AG08395 (cell line): ENCODE measurements at regions not wholly inside any gene's neighbourhood (a gene's known extent, or its start where the extent isn't known, plus 50 kb on each side); places are given as distances from the start of the nearest gene placed in this dataset.
"Not testable (repeated sequence)": the region's sequence is repeated elsewhere in the genome, so short reads cannot be mapped to it uniquely, and the experiment has no call there.

ENCODE experiments used
- DNase-seq: peaks from one replicate; pipeline ENCODE4 v3.0.0; 2012; ENCODE audit warnings: mixed read lengths, low spot score

DNA sequence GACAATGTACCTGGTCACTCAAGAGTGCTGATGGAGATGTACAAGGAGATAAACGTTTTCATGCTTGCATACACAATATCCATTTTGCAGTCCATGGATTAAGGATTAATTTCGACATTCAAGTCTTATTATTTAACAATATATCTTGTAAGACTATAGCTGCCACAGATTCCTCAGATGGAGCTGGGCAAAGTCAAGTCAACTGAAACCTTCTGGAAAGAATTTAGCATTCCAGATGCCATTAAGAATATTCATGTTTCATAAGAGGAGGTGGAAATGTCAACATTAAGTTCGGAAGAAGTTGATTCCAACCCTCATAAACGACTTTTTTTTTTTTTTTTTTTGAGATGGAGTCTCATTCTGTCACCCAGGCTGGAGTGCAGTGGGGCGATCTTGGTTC, 126.0 kb downstream of the SHANK2 start:
- DNase-seq, result not testable (repeated sequence)

DNA sequence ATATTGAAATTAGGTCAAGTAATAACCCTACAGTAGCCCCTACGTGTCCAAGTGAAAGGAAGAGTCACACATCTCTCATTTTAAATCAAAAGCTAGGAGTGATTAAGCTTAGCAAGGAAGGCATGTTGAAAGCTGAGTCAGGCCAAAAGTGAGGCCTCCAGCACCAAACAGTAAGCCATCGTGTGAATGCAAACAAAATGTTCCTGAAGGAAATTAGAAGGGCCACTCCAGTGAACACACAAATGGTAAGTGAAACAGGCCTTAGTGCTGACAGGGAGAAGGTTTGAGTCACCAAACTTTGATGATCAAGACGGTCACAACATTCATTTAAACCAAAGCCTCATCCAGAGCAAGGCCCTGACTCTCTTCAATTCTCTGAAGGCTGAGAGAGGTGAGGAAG, 127.2 kb downstream of the SHANK2 start:
- no peak for DNase-seq

DNA sequence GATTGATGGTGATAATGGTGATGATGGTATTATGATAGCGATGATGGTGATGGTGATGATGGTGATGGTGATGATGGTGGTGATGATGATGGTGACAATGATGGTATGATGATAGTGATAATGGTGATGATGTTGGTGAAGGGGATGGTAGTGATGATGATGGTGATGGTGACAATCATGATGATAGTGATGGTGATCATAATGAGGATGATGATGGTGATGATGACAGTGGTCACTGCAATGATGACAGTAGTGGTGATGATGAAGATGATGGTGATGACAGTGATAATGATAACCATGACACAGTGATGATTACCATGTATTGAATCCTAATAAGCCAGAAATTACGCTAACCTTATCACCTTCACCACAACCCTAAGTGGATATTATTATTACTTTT, 128.2 kb downstream of the SHANK2 start:
- DNase-seq, result no peak

DNA sequence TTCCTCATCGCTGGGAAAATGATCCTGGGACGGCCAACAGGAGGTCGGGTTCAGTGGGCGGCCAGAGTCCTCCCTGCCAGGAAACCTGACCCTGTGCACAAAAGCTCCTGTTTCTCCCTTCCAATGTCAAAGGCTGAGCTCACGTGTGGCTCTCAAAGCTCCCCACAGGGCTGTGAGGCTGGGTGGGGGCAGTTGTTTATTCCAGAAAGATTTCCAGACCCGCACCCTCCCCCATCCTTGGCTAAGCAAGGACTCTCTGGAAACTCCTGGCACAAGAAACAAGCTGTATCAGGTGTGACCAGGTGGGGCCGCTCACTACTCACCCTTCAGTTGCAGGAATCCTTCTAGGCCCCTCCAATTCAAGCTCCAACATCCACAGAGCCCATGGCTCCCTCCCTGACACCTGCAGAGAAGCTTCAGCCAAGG, 131.9 kb downstream of the SHANK2 start:
- DNase-seq, result no peak

DNA sequence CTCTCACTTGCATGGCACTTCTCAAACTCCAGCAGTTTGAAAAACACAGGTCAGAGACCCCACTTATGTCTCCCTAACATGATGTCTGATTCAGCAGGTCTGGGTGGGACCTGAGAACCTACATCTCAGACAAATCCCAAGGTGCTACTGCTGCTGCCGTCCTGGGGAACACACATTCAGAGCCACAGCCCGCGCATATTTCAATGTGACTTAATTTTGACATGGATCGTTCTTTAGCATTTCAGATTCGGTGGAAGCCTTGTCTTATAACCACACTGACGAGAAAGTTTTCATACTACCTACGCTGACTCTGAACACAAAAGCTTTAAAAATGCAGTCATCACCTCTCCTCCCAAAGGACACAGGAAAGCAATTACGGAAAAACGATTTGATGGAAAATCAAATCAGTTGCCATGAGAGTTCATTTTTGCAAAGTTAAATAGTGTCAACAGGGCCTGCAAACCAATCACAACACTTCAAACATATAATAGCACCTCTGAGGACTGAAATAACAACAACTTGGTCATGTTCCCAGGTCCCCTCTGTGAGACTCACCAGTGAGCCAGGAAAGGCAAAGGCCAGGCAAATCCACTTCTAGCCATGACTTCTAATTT, 132.6 kb downstream of the SHANK2 start:
- DNase-seq, result no peak

DNA sequence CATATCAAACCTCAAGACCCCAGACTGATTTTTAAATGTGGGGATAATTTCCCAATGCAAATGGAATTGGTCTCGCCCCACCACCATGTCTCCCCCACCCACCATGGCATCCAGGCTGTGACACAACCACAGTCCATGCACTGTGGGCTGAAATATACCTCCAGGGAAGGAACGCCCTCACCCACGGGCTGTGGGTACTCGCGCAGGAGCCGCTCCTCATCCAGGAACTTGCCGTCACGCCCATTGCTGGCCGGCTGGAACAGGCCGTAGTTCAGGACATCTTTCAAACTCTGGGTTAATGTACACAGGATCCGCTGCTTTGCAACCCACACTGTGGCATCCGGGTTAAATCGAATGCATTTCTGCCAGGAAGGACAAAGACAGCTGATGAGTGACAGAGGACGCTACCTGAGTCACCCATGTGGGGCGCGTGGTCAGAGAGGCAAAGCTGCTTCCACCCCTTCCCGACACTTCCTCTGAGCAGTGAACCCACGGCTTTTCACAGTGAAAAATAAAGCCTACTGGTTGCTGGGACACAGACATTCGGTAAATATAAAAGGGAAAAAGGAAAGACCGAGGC, 133.6 kb downstream of the SHANK2 start:
- no peak for DNase-seq

DNA sequence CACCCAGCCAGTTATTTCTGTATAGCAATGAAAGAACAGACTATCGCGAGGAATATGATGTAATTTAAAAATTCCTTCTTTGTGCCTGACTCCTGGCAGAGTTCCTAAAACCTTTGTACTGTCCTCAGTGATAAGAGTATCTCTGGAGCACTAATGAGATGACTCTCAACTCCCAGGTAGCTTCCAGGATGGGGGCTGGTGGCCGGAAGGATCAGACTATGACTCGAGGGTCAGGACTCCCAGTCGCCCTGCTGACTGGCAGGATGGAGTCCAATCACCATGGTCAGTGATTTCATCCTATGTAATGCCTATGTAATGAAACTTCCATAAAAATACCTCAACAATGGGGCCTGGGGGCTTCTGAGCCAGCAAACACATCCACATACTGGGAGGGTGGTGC, 135.1 kb downstream of the SHANK2 start:
- DNase-seq, result no peak

DNA sequence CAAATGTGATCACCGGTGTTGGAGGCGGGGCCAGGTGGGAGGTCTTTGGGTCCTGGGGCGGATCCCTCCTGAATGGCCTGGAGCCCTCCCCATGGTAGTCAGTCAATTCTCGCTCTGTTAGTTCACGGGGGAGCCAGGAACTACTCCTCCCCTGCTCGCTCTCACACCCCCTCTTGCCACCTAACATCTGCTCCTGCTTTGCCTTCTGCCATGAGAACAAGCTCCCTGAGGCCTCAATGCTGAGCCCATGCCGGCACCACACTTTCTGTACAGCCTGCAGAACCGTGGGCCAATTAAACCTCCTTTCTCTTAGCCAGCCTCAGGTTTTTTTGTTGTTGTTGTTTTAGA, 135.7 kb downstream of the SHANK2 start:
- DNase-seq, result no peak

DNA sequence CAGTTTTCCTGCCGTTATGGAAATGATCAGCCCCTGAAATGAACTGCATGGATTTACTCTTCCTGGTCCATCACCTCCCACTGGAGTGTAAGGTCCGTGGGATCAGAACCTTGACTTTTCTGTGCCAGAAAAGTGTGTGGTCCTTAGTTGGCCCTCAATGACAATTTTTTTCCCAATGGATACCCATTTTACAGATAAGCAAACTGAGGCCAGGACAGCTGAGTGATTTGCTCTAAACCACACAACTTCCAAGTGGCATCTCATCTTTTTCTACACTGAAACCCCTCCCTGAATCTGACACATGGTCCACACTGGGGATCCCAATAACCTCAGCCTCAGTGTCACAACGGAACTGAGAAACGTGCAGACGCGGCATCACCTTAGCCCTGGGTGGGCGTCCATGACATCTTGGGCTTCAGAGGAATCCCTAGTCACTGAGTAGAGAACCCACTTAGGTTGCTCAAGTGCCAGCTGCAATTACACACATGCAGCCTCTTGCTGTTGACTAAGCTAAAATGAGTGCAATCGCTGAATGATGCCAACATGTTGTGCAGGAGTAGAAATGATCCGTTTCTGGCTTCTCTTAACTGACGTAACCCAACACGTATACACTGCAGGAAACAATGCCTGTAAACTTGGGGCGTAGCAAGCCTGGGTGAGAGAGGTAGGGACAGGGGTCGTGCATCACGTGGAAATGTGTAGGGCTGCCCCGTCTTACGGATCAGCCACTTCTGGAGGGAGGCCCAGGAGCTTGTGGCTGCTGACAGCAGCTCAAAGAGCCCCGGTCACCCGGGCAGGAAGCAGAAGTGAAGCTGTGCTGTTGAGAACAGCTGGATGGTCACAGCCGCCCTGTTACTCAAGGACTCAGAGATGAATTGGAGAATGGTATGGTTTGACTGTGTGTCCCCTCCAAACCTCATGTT, 136.3 kb downstream of the SHANK2 start:
- DNase-seq, result no peak

DNA sequence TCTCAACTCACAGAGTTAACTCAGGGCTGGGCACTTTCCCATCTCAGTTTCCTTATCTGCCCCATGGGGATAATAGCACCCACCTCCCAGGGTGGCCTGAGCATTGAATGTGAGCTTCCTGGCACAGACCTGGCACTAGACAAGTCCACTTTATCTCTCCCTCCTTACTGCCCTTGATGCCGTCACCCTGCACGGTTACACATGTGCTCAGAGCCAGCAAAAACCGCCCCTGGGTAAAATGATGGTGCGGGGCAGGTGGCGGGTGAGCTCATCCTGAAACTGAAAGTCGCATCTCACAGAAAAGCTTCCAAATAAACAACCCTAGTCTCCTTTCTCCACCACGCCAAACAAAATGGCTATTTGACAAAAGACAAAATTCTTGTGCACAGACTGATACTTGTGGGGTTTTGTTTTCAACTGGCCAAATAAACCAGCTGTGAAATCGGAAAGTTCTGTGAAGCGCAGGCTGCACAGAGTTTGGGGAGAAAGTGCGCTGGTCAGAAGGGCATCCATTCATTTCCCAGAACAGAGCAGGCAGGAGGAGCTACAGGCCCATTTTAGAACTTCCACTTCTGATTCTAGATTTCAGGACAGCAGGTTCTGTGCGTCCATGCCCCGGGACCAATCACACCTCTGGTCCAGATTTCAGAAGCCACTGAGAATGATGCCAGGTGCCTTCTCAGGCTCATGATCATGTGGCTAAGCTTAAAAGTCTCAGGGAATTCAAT, 138.1 kb downstream of the SHANK2 start:
- no peak for DNase-seq

DNA sequence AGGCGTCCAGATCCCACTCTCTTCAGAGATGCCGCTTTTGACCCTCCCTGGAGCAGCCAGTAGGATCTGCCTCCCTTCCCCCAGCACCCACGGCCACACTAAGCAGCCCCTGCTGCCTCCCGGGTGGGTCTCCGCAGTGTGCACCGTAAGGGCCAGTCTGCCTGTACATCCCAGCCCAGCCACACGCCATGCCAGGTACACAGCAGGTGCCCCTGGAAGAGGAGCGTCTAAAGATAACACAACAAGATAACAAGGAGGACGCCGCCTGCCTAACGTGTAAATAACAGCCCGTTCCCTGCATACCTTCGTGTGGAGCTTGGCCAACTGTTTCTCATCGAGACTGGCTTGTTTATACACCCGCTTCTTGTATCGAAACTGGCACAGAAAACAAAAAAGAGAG, 139.4 kb downstream of the SHANK2 start:
- no peak for DNase-seq

DNA sequence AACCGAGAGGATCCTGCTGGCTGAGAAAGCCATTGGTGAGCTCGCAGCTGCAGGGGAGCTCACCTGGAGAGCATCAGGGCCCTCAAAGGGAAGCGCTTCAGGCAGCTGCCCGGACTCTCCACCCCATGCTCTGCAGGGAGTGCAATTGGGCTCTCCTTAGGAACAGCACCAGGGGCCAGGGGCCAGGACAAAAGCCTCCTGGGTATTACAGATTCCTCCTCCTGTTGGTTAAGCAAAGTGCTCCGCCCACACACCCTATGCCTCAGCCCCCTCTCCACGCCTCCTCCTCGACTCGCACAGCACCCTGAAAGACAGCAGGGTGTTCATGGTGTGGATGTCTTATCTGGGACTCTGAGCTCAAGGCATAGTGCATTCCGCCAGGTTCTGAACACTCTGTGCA, 139.9 kb downstream of the SHANK2 start:
- no peak for DNase-seq

DNA sequence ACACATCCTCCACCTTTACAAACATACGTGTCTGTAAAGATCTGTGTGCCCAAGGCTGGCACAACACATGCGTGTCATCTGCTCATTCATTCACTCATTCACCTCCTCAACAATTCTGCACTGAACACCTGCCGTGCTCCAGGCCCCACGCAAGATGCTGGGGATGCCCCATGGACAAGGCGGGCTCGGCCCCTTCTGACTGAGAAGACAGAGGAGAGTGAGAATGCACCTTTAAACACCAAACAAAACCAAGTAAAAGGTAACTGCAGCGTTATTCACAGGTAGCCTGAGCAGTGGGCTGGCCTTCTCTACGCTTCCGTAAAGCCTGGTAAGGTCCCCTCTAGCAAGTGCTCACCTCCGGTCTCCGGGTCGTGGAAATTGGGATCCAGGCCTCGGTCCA, 142.8 kb downstream of the SHANK2 start:
- no peak for DNase-seq

DNA sequence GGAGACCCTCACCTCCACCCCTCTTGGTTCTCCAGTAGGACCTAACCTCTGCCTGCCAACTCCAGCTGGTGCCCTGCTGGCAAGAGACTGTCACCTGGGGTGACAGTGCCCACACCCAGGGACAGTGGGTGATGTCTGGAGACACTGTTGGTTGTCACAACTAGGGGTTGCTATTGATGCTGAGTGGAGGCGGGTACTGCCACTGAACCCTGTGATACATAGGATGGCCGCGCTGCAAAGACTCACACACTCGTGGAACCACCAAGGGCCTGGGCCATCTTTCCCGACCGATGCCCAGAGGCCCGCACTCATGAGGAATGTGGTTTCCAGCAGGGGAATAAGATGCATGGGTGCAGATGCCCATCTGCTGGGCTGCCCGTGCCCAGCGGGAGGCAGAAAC, 143.2 kb downstream of the SHANK2 start:
- DNase-seq, result no peak

DNA sequence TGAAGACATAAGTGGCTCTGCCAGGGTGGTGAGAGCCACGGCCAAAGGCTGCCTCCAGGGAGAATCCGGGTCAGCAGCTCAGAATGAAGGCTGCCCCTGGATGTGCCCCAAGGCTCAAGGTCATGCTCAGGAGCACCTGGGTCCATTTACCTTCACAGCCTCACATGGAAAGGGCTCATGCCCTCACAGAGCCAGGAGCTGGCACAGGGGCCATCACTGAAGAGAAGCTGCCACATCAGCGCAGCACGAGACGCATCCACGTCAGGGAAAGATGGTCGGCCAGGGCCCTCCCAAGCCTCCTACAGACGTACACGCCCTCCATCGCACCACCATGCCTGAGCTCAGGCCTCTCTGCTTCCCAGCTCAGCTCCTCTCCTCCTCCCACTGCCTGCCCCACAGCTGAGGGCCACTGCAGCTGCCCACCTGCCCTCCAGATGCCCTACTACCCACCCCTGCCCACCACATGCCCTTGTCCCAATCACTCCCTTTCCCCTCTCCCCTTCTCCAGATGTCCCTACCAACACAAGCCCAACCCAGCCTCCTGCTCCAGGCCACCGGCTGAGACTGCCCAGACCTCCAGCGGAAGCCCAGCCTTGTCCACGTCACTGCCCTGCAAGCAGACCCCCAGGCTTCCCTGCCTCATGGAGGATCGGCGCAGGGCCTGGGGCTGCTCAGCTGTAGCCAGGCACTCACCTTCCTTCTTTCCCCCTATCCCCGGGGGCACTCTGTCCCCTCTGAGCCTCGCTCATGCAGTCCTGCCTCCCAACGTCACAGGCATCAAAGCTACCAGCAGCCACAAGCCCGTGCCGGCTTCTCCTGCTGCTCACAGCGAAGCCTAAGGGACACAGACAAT, 144.1 kb downstream of the SHANK2 start:
- no peak for DNase-seq

DNA sequence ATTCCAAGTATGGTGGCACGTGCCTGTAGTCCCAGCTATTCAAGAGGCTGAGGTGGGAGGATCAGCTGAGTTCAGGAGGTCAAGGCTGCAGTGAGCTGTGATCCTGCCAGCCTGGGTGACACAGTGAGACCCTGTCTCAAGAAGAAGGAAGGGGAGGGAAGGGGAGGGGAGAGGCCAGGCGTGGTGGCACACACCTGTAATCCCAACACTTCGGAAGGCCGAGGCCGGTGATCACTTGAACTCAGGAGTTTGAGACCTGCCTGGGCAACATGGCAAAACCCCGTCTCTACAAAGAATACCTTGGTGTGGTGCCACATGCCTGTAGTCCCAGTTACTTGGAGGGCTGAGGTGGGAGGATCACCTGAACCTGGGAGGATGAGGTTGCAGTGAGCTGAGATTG, 145.7 kb downstream of the SHANK2 start:
- DNase-seq, result no peak

DNA sequence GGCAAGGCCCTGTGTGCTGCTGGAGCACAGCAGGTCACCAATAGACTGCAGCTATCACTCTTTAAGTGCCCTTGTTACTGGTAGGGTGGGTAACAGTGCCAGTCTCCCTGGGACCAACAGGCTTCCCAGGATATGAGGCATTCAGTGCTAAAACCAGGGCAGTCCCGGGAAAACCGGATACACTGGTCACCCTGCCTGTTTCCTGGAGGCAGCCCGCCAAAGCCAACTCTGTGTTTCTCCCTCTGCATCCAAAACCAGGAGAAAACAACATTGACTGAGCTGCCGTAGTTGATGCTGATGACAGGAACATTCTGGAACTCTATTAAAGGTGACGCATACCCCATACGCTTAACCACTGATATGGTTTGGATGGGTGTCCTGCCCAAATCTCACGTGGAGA, 149.1 kb downstream of the SHANK2 start:
- DNase-seq, result no peak

DNA sequence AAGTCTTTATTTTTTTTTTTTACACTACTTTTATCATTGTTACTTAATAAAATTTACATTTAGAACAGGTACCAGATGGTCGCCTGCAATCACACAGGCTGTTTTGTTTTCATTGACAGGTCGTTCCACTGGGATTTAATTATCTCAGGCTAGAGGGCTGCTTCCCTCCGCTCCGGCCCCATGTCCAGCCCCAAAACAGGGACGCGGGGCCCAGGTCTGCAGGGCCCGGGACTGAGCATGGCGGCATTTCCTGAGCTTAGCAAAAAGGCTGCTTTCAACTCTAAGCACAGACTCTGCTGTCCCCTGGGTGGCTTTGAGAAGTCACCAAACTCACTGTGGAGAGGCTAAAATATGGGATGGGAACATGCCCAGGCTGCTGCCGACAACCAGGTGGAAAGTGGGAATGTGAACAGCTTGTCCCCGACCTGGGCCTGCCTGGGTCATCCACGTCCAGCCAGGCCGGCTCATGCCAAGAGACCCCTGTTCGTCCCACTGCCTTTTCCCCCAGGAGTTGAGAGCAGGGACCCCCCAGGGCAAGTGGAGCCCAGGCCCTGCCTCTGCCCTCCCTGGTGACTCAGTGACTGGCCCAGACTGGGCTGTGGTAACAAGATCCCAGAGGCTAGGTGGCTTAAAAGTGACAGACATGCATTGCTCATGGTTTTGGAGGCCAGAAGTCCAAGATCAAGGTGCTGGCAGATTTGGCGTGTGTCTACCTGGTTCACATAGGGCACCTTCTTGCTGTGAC, 150.0 kb downstream of the SHANK2 start:
- DNase-seq, result no peak

DNA sequence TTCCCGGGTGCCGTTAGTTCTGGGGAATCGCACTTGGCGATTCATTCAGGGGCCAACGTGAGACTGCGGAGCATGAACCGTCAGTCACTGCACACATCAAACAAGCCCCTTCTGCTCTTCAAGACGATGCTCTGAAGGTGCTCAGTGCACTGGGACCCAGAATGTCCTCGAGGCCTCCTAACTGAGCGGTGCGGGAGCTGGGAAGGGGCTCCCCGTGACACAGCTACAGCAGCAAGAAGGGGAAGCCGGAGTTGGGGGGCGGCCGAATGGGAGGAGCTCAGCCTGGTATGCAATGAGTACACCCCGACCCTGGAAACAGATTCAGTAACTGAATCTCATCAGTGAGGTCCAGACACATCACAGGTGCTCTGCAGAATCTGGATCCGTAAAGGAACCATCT, 150.8 kb downstream of the SHANK2 start:
- DNase-seq, result no peak

DNA sequence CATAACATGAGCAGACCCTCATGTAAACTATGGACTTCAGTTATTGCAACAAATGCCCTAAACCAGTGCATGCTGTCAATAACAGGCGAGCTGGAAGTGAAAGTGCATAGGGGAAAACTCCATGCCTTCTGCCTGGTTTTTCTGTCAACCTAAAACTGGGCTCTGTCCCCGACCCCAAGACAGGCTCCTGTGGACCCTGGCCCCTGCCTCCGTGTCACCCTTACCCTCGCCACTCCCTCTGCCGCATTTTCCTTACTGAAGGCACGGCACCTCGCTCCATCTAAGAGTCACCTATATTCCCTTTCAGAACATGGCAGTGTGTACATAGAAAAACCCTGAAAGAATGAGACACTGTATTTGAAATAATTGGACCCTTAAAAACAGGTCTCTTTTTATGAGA, 151.3 kb downstream of the SHANK2 start:
- DNase-seq, result no peak

DNA sequence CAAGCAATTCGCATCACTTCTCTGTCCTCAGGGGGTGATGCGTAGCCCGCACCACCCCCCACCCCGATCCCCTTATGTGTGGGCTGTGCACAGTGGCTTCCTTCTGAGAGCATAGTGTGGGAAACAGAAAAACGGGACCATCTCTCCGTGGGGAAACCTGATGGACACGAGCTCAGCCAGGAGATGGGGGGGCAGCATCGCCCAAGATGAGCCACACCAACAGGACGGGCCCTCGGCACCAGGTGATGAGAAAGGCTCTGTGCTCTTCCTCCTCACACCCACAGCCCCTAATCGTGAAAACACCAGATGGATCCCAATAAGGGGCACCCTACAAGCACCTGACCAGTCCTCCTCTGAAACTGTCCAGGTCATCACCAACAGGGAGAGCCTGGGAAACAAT, 153.6 kb downstream of the SHANK2 start:
- no peak for DNase-seq
